ENCODE measurements at regions not wholly inside any gene's neighbourhood (a gene's known extent, or its start where the extent isn't known, plus 50 kb on each side); places are given as distances from the start of the nearest gene placed in this dataset.

DNA sequence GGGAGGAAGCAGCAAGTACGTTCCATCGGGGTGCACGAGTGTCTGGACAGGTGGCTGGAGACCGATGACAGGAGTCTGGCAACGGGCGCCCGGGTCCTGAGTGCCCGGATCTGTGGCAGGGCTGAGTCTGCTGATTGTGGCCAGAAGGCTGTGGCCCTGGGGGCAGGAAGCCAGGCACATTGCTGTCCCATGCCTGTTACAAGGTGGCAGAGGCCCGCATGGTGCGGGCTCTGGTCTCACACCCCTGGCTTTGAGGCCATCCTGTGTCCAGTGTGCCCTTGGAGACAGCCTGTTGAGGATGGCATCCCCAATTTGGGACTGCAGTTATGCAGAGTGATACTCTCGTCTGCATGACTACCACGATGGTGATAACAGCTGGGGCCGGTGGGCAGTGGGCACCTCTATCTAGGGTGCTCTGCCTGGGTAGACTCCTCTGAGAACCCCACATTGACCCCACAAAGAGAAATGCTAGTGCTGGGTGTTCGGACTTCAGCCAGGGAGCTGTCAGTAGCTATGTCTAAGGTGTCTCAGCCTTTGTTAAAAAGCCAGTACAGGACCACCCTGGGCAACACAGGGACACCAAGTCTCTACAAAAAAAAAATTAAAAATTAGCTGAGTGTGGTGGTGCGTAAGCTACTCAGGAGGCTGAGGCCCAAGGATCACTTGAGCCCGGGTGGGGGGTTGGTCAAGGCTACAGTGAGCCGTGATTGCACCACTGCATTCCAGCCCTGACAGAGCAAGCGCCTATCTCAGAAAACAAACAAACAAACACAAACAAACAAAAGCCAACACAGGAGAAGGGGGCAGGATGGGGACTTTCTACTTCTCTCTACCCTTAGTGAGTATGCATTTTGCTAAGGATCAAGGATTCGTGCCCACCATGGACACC, 88.3 kb downstream of the RHOB start (continued):
- TF ChIP-seq MAFK (conservative IDR thresholded peaks at IDR 0.05 in 1 of 2, IDR thresholded peaks at IDR 0.05 in 1 of 2; ENCODE audit: low read length in 2 of 2) = 0 out of 4 replicates have a peak, but pooled peaks of 1 of the 2 experiments have one; percentile 11
- TF ChIP-seq MTERF4 (CRISPR knock-in tag; IDR thresholded peaks at IDR 0.05) = no peak
- TF ChIP-seq, protein P1, sequence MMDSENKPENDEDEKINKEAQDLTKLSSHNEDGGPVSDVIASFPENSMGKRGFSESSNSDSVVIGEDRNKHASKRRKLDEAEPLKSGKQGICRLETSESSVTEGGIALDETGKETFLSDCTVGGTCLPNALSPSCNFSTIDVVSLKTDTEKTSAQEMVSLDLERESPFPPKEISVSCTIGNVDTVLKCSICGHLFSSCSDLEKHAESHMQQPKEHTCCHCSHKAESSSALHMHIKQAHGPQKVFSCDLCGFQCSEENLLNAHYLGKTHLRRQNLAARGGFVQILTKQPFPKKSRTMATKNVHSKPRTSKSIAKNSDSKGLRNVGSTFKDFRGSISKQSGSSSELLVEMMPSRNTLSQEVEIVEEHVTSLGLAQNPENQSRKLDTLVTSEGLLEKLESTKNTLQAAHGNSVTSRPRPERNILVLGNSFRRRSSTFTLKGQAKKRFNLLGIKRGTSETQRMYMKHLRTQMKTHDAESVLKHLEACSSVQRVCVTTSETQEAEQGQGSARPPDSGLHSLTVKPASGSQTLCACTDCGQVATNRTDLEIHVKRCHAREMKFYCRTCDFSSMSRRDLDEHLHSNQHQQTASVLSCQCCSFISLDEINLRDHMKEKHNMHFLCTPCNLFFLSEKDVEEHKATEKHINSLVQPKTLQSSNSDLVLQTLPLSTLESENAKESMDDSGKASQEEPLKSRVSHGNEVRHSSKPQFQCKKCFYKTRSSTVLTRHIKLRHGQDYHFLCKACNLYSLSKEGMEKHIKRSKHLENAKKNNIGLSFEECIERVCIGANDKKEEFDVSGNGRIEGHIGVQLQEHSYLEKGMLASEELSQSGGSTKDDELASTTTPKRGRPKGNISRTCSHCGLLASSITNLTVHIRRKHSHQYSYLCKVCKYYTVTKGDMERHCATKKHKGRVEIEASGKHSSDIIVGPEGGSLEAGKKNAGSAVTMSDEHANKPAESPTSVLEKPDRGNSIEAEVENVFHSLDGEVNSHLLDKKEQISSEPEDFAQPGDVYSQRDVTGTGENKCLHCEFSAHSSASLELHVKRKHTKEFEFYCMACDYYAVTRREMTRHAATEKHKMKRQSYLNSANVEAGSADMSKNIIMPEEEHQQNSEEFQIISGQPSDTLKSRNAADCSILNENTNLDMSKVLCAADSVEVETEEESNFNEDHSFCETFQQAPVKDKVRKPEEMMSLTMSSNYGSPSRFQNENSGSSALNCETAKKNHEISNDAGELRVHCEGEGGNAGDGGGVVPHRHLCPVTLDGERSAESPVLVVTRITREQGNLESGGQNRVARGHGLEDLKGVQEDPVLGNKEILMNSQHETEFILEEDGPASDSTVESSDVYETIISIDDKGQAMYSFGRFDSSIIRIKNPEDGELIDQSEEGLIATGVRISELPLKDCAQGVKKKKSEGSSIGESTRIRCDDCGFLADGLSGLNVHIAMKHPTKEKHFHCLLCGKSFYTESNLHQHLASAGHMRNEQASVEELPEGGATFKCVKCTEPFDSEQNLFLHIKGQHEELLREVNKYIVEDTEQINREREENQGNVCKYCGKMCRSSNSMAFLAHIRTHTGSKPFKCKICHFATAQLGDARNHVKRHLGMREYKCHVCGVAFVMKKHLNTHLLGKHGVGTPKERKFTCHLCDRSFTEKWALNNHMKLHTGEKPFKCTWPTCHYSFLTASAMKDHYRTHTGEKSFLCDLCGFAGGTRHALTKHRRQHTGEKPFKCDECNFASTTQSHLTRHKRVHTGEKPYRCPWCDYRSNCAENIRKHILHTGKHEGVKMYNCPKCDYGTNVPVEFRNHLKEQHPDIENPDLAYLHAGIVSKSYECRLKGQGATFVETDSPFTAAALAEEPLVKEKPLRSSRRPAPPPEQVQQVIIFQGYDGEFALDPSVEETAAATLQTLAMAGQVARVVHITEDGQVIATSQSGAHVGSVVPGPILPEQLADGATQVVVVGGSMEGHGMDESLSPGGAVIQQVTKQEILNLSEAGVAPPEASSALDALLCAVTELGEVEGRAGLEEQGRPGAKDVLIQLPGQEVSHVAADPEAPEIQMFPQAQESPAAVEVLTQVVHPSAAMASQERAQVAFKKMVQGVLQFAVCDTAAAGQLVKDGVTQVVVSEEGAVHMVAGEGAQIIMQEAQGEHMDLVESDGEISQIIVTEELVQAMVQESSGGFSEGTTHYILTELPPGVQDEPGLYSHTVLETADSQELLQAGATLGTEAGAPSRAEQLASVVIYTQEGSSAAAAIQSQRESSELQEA (CRISPR knock-in tag; IDR thresholded peaks at IDR 0.05; ENCODE audit: not compliant biosample characterization) = peak; percentile 44
- no peak for TF ChIP-seq GMEB1 (CRISPR knock-in tag; IDR thresholded peaks at IDR 0.05; ENCODE audit: borderline replicate concordance)
- TF ChIP-seq ZFP90 (CRISPR knock-in tag; IDR thresholded peaks at IDR 0.05; ENCODE audit: borderline replicate concordance) = no peak
- no peak for TF ChIP-seq TAF1 (CRISPR knock-in tag; IDR thresholded peaks at IDR 0.05)
- TF ChIP-seq ZNF343 (CRISPR knock-in tag; IDR thresholded peaks at IDR 0.05) = no peak
- no peak for TF ChIP-seq NR3C1 (CRISPR knock-in tag; IDR thresholded peaks at IDR 0.05)
- TF ChIP-seq ZNF629 (CRISPR knock-in tag; conservative IDR thresholded peaks at IDR 0.05) = no peak
- TF ChIP-seq FOXA1 (IDR thresholded peaks at IDR 0.05) = 0 out of 2 replicates have a peak, but pooled peaks have one; percentile 8
- TF ChIP-seq FOXA1 (CRISPR knock-in tag; IDR thresholded peaks at IDR 0.05) = peak; percentile 47
- TF ChIP-seq MTA1 (CRISPR knock-in tag; IDR thresholded peaks at IDR 0.05; ENCODE audit: borderline replicate concordance) = peak; percentile 82; the same call in 1 of the 2 replicates
- TF ChIP-seq, protein P2, sequence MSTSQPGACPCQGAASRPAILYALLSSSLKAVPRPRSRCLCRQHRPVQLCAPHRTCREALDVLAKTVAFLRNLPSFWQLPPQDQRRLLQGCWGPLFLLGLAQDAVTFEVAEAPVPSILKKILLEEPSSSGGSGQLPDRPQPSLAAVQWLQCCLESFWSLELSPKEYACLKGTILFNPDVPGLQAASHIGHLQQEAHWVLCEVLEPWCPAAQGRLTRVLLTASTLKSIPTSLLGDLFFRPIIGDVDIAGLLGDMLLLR (CRISPR knock-in tag; IDR thresholded peaks at IDR 0.05) = no peak
- no peak; the same call in none of the 2 replicates for TF ChIP-seq FOXC1 (CRISPR knock-in tag; IDR thresholded peaks at IDR 0.05; ENCODE audit: borderline replicate concordance)
- no peak for TF ChIP-seq RORA (CRISPR knock-in tag; IDR thresholded peaks at IDR 0.05)

All from HepG2 (cell line).